HG02973 (cell line): ENCODE measurements at regions not wholly inside any gene's neighbourhood (a gene's known extent, or its start where the extent isn't known, plus 50 kb on each side); places are given as distances from the start of the nearest gene placed in this dataset.

ENCODE experiments used
- ATAC-seq: cut with Tn5 transposase; IDR thresholded peaks from one replicate; pipeline ENCODE4 v1.9.1; 2021; ENCODE audit warnings: moderate library complexity; ENCODE audit not compliant: unreplicated experiment

- ATAC-seq, result no peak
Observed at GRCh38 chr10:3471927-3472286, 299.3 kb upstream of the PITRM1 start.

GRCh38 chr10:3471472-3471871 lies 298.9 kb upstream of the PITRM1 start:
- ATAC-seq, result no peak

DNA sequence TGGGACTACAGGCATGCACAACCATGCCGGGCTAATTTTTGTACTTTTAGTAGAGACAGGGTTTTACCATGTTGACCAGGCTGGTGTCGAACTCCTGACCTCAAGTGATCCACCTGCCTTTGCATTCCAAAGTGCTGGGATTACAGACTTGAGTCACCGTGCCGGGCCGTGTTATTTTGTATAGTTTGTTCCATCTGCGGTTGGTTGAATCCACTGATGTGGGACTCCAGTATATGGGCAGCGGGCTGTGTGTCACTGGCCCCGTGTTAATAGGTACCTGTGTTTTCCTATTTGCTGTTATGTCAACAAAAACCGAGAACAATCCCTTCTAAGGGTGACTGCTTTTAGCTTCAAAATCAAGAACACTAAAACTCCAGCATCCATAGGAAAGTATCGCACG lies 297.6 kb upstream of the PITRM1 start:
- ATAC-seq, result no peak

- ATAC-seq, result no peak
Observed at GRCh38 chr10:3469639-3470020, 297.0 kb upstream of the PITRM1 start.

DNA sequence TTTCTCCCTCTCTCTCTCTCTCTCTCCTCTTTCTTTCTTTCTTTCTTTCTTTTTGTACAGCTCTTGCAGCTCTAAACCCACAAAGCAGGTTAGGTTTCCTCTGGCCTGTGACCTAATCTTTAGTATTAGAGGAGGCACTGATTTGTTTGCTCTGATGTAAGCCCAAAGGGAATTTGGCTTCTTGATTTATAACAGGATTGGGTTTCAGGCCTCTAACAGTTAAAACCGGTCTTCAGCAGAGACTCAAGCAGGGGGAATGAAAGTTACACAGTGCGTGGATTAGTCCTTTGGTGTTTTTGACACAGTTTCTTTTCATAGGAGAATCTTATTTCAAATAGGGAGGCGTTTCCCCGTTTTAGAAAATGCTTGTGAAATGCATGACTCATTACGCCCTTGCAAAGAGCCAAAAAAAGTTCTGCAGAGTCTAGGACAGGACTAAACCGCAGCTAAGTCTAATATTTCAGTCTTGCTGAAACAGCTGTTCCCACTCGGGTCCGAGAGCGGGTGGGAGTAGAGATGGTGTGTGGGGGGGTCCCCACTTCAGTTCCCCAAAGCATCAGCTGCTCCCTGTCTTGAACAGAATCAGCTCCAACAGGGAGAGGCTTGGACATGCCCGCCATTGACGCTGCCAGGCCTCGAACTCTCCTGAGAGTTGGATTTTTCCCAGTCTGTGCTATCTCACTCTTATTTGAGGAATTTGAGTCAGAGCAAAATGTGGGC lies 296.5 kb upstream of the PITRM1 start:
- no peak for ATAC-seq

DNA sequence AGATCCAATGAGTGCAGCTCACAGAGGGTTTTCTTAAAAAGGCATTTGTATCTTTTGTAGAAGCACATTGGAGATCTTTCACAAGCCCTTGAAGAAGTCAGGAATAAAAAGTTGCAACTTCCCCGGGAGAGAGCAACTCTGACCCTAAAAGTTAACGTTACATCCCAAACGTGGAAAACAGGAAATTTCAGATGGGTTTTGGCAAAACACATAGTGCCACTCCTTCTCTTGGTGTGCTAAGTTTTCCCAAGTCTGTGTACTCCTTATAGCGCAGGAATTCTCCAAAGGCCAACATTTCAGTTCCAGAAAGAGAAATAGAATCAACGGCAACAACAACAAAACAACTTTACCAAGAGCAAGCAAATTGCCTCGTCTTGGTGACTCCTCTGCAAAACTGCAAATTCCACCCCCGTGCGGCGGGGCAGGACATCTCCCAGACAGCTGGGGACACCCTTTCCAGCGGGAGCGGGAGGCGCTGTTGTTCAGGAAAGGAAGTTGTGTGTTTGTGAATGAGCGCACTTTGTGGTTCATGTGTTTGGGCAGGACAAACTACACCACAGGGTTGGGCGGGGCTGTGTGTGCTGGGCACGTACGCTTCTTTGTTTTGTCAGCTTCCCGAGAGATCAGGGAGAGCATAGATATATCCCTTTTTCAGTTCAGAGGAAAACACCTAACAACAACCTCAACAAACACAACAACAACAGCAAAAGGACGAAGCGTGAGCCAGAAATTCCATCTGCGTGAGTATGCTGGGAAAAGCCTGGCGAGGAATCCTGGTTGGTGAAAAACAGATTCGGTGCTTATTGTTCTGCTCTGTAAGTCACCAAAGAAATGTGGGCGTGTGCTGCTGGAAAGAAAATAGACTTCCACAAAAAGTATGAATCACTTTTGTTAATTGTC lies 294.7 kb upstream of the PITRM1 start:
- no peak for ATAC-seq

GRCh38 chr10:3465406-3465891 lies 292.9 kb upstream of the PITRM1 start:
- no peak for ATAC-seq

GRCh38 chr10:3464760-3465405 lies 292.3 kb upstream of the PITRM1 start:
- ATAC-seq, result no peak

GRCh38 chr10:3460420-3461128 lies 288.0 kb upstream of the PITRM1 start:
- ATAC-seq, result no peak

DNA sequence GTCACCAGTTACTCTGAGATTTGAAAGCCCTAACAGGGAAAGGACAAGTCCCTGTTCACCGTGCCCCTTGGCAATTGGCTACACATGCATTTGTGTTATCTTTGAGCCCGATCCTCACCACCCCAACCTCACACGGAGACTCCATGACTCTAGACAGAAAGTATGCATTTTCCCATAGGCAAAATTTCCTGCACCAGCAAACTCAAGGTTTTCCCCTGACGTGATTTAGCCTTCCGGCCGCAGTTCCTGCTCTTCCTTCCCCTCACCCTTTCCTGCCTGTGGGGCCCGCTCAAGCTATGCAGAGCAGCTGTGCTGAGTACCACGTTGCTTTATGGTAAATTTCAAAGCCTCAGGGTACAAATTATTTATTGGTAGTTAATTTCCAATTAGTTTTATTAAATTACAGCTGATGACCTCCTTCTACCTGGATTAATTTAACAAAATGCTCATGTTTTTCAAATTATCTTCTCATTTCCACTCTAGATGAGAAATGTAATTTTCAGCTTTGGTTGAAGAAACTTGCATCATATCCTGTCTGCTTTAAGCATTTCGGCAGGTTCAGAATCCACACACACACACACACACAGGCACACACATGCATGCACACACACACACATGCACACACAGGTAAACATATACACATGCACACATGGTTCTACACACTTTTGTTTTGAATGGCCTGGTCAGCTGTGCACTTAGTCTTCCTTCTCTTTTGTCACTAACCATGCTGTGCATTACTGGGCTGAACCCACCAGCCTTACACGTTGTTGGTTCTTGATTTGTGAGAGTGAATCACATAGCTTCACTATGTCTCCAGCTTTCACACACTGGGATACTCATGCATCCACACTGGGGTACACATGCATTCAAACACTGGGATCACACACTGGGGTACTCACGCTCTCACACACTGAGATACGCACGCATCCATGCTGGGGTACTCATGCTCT lies 283.1 kb upstream of the PITRM1 start:
- ATAC-seq, result no peak

- ATAC-seq, result no peak
Observed at GRCh38 chr10:3452683-3453361, 280.2 kb upstream of the PITRM1 start.

DNA sequence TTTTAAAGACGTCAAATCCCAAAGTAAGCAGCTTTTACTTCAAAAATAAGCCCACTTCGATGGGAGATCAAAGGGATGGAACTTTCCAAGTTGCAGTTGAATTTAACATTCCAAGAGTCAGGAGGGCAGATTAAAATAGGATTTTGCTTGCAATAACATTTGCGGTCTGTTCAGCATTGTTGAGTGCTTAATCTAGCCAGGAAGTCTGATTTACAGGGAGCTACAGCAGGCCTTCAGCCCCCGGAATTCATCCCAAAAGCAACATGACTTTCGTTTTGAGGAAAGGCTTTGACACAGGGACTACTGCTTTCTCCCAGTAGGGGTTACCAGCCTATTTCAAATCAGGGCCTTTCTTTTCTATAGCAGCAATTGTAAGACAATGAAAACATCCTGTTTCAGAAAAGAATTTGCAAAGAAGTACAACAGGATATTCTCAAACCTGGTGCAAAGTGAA lies 279.6 kb upstream of the PITRM1 start:
- no peak for ATAC-seq

GRCh38 chr10:3451516-3452172 lies 279.1 kb upstream of the PITRM1 start:
- no peak for ATAC-seq

GRCh38 chr10:3446221-3446620 lies 273.6 kb upstream of the PITRM1 start:
- ATAC-seq, result no peak

- ATAC-seq, result no peak
Observed at GRCh38 chr10:3445648-3446047, 273.1 kb upstream of the PITRM1 start.

DNA sequence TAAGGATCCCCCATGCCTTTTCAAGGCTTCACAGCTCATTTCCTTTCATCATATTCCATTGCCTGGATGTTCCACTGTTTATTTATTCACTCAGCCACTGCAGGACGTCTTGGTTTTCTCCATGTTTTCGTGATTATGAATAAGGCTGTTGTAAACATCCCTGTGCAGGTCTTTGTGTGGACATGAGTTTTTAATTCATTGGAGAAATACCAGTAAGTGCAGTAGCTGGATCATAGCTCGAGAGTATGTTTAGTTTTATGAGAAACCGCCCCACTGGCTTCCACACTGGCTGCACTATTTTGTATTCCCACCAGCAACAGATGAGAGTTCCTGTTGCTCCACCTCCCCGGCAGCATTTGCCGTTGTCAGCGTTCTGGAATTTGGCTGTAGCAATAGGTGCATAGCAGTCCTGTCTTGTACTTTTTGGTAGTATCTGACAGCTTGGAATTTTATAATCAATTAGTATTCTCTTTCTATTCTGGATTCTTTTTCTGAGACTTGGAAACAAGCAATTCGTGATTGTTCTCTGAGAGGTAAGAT lies 269.9 kb upstream of the PITRM1 start:
- no peak for ATAC-seq

GRCh38 chr10:3439183-3439582 lies 266.6 kb upstream of the PITRM1 start:
- no peak for ATAC-seq

DNA sequence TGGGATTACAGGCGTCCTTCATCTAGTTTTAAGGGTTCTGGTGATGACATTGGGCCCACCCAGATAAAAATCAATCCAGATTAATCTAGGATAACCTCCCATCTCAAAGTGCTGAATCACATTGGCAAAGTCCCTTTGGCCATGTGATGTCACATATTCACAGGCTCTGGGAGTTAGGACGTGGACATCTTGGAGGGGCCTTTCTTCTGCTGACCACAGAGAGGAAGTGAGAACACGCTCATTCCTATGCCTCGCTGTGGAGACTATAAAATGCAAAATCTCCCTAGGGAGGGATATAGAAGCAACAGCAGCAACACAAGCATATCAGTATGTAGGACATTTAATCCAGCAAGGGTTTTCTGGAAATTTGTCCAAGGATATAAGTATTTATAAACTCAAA lies 266.0 kb upstream of the PITRM1 start:
- no peak for ATAC-seq

DNA sequence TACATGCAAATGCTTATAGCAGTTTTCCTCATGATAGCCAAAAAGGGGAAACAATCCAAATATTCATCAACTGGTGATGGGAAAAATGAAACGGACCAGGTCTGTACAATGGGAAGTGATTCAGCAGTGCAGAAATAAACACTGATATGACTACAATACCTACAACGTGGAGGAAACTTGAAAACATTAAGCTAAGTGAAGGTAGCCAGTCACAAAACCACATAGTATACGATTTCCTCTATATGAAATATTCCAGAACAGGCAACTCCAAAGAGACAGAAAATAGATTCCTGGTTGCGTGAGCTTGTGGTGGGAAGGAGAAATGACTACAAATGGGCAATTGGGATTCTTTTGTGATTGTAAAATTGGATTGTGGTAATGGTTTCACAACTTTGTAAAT lies 263.1 kb upstream of the PITRM1 start:
- no peak for ATAC-seq
